GM12864 (cell line): ENCODE measurements at regions not wholly inside any gene's neighbourhood (a gene's known extent, or its start where the extent isn't known, plus 50 kb on each side); places are given as distances from the start of the nearest gene placed in this dataset.
"Not testable (repeated sequence)": the region's sequence is repeated elsewhere in the genome, so short reads cannot be mapped to it uniquely, and the experiment has no call there.

ENCODE experiments used
- DNase-seq: peaks from one replicate; pipeline ENCODE4 v3.0.0-alpha.2; 2011; ENCODE audit warnings: low read depth
- H3K4me3 ChIP-seq: 2 replicates; pipeline ENCODE4 v1.5.1; 2011; ENCODE audit warnings: mild to moderate bottlenecking, low read depth, low read length, control low read depth
- CTCF ChIP-seq: IDR thresholded peaks from 2 replicates; pipeline ENCODE4 v1.5.1; 2011; ENCODE audit warnings: low read depth, mild to moderate bottlenecking, moderate library complexity, low read length, control low read depth, inconsistent platforms; ENCODE audit errors: missing control alignments

DNA sequence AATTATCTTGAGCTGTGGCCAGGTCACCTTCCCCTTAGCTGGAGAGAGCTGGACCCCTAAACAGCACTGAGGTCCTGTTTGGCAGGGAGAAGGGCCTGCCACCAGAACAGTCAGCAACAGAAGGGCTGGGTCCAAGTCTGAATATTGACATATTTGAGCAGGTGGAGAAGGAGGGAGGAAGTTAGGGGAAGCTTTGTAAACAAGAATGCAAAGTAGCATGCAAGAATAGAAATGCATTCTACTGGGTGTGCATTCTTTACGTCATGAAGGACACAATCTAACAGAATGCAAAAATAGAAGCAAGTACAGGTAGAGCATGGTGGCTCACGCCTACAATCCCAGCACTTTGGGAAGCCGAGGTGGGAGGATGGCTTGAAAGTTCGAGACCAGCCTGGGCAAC, 100.5 kb downstream of the QRSL1 start:
- TF ChIP-seq CTCF: no peak
- DNase-seq: peak; percentile 16
- no peak overlapping the region for H3K4me3 ChIP-seq

GRCh38 chr6:106728296-106728870, 99.0 kb downstream of the QRSL1 start:
- DNase-seq: no peak

GRCh38 chr6:106727480-106728149, 98.2 kb downstream of the QRSL1 start:
- TF ChIP-seq CTCF: no peak
- DNase-seq: no peak
- H3K4me3 ChIP-seq: no peak overlapping the region

More at GRCh38 chr6:106728296-106728870, 99.0 kb downstream of the QRSL1 start:
- H3K4me3 ChIP-seq: no peak overlapping the region
- TF ChIP-seq CTCF: no peak

- no peak overlapping the region for H3K4me3 ChIP-seq
- DNase-seq: no peak
- TF ChIP-seq CTCF: no peak
These were observed 95.5 kb downstream of the QRSL1 start for GRCh38 chr6:106724848-106725247.

DNA sequence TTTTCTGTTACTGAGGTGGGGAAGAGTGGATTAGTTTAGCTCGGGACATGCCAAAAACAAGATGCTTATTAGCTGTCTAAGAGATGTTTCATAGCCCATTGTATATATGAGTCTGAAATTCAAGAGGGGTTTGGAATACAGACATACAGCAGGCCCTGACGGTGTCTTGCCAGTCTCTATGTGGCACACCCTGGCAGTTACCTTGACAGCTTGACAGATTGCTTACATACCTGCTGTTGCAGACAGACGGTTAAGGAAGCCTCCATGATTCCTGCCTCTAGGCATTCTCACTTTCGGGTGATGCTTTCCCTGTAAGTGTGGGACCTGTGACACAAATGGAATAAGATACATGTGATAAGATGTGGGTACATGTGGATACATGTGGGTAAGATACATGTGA, 95.0 kb downstream of the QRSL1 start:
- DNase-seq: no peak
- H3K4me3 ChIP-seq: no peak overlapping the region
- TF ChIP-seq CTCF: no peak

DNA sequence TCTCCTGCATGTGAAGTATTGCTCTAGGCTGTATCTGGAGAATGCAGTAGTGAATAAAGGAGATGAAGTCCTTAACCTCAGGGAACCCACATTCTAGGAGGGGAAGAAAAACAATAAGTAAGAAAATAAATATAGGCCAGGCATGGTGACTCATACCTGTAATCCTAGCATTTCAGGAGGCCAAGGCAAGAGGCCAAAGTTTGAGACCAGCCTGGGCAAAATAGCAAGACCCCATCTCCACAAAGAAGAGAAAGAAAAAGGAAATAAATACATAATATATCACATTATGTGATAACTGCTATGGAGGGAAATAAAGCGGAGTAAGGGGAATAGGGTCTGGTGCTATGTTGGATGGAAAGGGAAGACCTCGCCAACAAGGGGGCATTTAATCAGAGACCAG, 94.0 kb downstream of the QRSL1 start:
- DNase-seq, H3K4me3 ChIP-seq: not testable (repeated sequence)

- H3K4me3 ChIP-seq, DNase-seq: not testable (repeated sequence)
These were observed 91.8 kb downstream of the QRSL1 start for GRCh38 chr6:106721189-106721588.
